IMR-90 (cell line): ENCODE measurements at regions not wholly inside any gene's neighbourhood (a gene's known extent, or its start where the extent isn't known, plus 50 kb on each side); places are given as distances from the start of the nearest gene placed in this dataset.

Experiments used
- ATAC-seq: fragments of 200-7000 bp; cut with Tn5 transposase; 2 replicates; pipeline ENCODE4 v1.9.1; 2020; ENCODE audit warnings: low read depth, mild to moderate bottlenecking, moderate library complexity
- BruUV-seq: library from RNA; stranded (reverse); fragments of 400-500 nt; replicated peaks from 2 replicates; lab custom pipeline; 2021; lab: Mats Ljungman, UMichigan
- CTCF ChIA-PET: fragments of 300-600 bp; formaldehyde crosslinking; extraction: SDS; loops from one replicate; lab custom pipeline; 2021; ENCODE audit warnings: antibody characterized with exemption; lab: Yijun Ruan, JAX
- POLR2A ChIA-PET: fragments of 300-600 bp; sonication (Branson Sonifier 250); formaldehyde crosslinking; loops from one replicate; lab custom pipeline; 2022; ENCODE audit warnings: antibody characterized with exemption; ENCODE audit not compliant: unreplicated experiment; lab: Charles Lee
- DNase-seq: peaks from one replicate; pipeline ENCODE4 v3.0.0; 2013
- H2AFZ ChIP-seq: replicated peaks from 2 replicates; pipeline ENCODE3; 2013; ENCODE audit warnings: low read length, mild to moderate bottlenecking; ENCODE audit not compliant: poor library complexity
- H2AK5ac ChIP-seq: 2 replicates; pipeline ENCODE4 v1.6.1; 2013; ENCODE audit warnings: low read depth, low read length, inconsistent platforms
- H2AK9ac ChIP-seq: replicated peaks from 2 replicates; pipeline ENCODE3; 2013; ENCODE audit warnings: mild to moderate bottlenecking, low read depth, low read length, moderate library complexity; ENCODE audit not compliant: poor library complexity
- H2BK120ac ChIP-seq: 2 replicates; pipeline ENCODE4 v1.6.1; 2013; ENCODE audit warnings: low read depth, low read length, inconsistent platforms
- H2BK15ac ChIP-seq: 3 replicates; pipeline ENCODE4 v1.6.1; 2013; ENCODE audit warnings: low read depth, low read length, inconsistent platforms
- H2BK20ac ChIP-seq: 2 replicates; pipeline ENCODE4 v1.6.1; 2013; ENCODE audit warnings: low read depth, mild to moderate bottlenecking, inconsistent platforms, low read length, moderate library complexity
- H2BK5ac ChIP-seq: 2 replicates; pipeline ENCODE4 v1.6.1; 2013; ENCODE audit warnings: mild to moderate bottlenecking, low read depth, low read length, inconsistent platforms; ENCODE audit not compliant: poor library complexity, severe bottlenecking
- H3K14ac ChIP-seq: replicated peaks from 2 replicates; pipeline ENCODE4 v1.6.1; 2013; ENCODE audit warnings: low read depth, low read length, inconsistent platforms
- H3K18ac ChIP-seq: 2 replicates; pipeline ENCODE4 v1.6.1; 2013; ENCODE audit warnings: low read depth, low read length, control low read depth
- H3K23ac ChIP-seq: 2 replicates; pipeline ENCODE4 v1.6.1; 2013; ENCODE audit warnings: low read depth, low read length, inconsistent platforms
- H3K27ac ChIP-seq: 2 replicates; pipeline ENCODE4 v1.5.1; 2013; ENCODE audit warnings: mild to moderate bottlenecking, control low read depth, low read length; ENCODE audit not compliant: insufficient read depth
- H3K27me3 ChIP-seq: 2 replicates; pipeline ENCODE4 v1.6.1; 2013; ENCODE audit warnings: low read length; ENCODE audit not compliant: control insufficient read depth, insufficient read depth
- H3K36me3 ChIP-seq: 2 replicates; pipeline ENCODE4 v1.6.1; 2013; ENCODE audit warnings: low read length, mixed read lengths; ENCODE audit not compliant: control insufficient read depth, insufficient read depth
- H3K4ac ChIP-seq: 2 replicates; pipeline ENCODE4 v1.6.1; 2013; ENCODE audit warnings: low read depth, low read length, inconsistent platforms
- H3K4me1 ChIP-seq: 2 replicates; pipeline ENCODE4 v1.6.1; 2013; ENCODE audit warnings: low read length, mixed read lengths; ENCODE audit not compliant: control insufficient read depth, insufficient read depth
- H3K4me2 ChIP-seq: 2 replicates; pipeline ENCODE4 v1.6.1; 2013; ENCODE audit warnings: low read depth, mild to moderate bottlenecking, control low read depth, low read length, moderate library complexity
- H3K4me3 ChIP-seq: 2 replicates; pipeline ENCODE4 v1.5.1; 2013; ENCODE audit warnings: low read depth, mild to moderate bottlenecking, control low read depth, low read length, moderate library complexity; ENCODE audit not compliant: insufficient read depth
- H3K56ac ChIP-seq: 2 replicates; pipeline ENCODE4 v1.6.1; 2013; ENCODE audit warnings: low read length, inconsistent platforms; ENCODE audit not compliant: insufficient read depth; ENCODE audit errors: extremely low read depth
- H3K79me1 ChIP-seq, 2 experiments: 2 replicates each; pipeline ENCODE4 v1.6.1; 2013; ENCODE audit warnings: low read length in 2 of 2, inconsistent platforms in 1 of 2, low read depth in 1 of 2
- H3K9ac ChIP-seq: 2 replicates; pipeline ENCODE4 v1.6.1; 2013; ENCODE audit warnings: low read depth, low read length, control low read depth
- H3K9me1 ChIP-seq: 2 replicates; pipeline ENCODE4 v1.6.1; 2013; ENCODE audit warnings: low read length, inconsistent platforms; ENCODE audit not compliant: insufficient read depth
- H3K9me3 ChIP-seq: 2 replicates; pipeline ENCODE4 v1.6.1; 2013; ENCODE audit warnings: low read length; ENCODE audit not compliant: control insufficient read depth, insufficient read depth
- H4K20me1 ChIP-seq: 2 replicates; pipeline ENCODE4 v1.6.1; 2013; ENCODE audit warnings: low read length, inconsistent platforms; ENCODE audit not compliant: insufficient read depth
- H4K5ac ChIP-seq: 2 replicates; pipeline ENCODE4 v1.6.1; 2013; ENCODE audit warnings: mild to moderate bottlenecking, low read depth, low read length, control low read depth
- H4K8ac ChIP-seq, 2 experiments: 2 replicates each; pipeline ENCODE4 v1.6.1; 2013; ENCODE audit warnings: low read depth in 2 of 2, low read length in 2 of 2, control low read depth in 1 of 2, inconsistent platforms in 1 of 2
- H4K91ac ChIP-seq: 2 replicates; pipeline ENCODE4 v1.6.1; 2013; ENCODE audit warnings: low read depth, low read length, inconsistent platforms; ENCODE audit not compliant: insufficient read depth
- BHLHE40 ChIP-seq: fragments of 150-350 bp; IDR thresholded peaks from 2 replicates; pipeline ENCODE4 v1.6.1; 2016; ENCODE audit warnings: mild to moderate bottlenecking, low read depth, low read length
- CEBPB ChIP-seq: IDR thresholded peaks from 2 replicates; pipeline ENCODE4 v1.6.1; 2012; ENCODE audit warnings: low read depth, low read length, improper control_type of control experiment
- CHD1 ChIP-seq: IDR thresholded peaks from 2 replicates; pipeline ENCODE4 v1.6.1; 2012; ENCODE audit warnings: low read depth, low read length, improper control_type of control experiment
- FOS ChIP-seq: fragments of 150-350 bp; IDR thresholded peaks from 2 replicates; pipeline ENCODE4 v1.6.1; 2016; ENCODE audit warnings: low read depth, low read length
- MAFK ChIP-seq: IDR thresholded peaks from 2 replicates; pipeline ENCODE4 v1.6.1; 2012; ENCODE audit warnings: low read depth, low read length, improper control_type of control experiment
- MAZ ChIP-seq: IDR thresholded peaks from 2 replicates; pipeline ENCODE4 v1.6.1; 2012; ENCODE audit warnings: low read depth, mild to moderate bottlenecking, low read length, improper control_type of control experiment, moderate library complexity, borderline replicate concordance
- MXI1 ChIP-seq: IDR thresholded peaks from 2 replicates; pipeline ENCODE4 v1.6.1; 2012; ENCODE audit warnings: low read depth, mild to moderate bottlenecking, low read length, moderate library complexity, borderline replicate concordance
- NFE2L2 ChIP-seq: fragments of 150-350 bp; IDR thresholded peaks from 2 replicates; pipeline ENCODE4 v1.6.1; 2016; ENCODE audit warnings: low read depth, mild to moderate bottlenecking, low read length
- POLR2A ChIP-seq: IDR thresholded peaks from 2 replicates; pipeline ENCODE4 v1.6.1; 2012; ENCODE audit warnings: mild to moderate bottlenecking, low read depth, low read length
- RAD21 ChIP-seq: IDR thresholded peaks from 2 replicates; pipeline ENCODE4 v1.6.1; 2012; ENCODE audit warnings: low read length, improper control_type of control experiment
- RCOR1 ChIP-seq: IDR thresholded peaks from 2 replicates; pipeline ENCODE4 v1.6.1; 2012; ENCODE audit warnings: mild to moderate bottlenecking, low read length, improper control_type of control experiment; ENCODE audit not compliant: insufficient replicate concordance
- RFX5 ChIP-seq: IDR thresholded peaks from 2 replicates; pipeline ENCODE4 v1.8.0; 2012; ENCODE audit warnings: low read depth, mild to moderate bottlenecking, low read length, moderate library complexity
- SMC3 ChIP-seq: fragments of 150-350 bp; IDR thresholded peaks from 2 replicates; pipeline ENCODE4 v1.6.1; 2016; ENCODE audit warnings: low read depth, mild to moderate bottlenecking, antibody characterized with exemption, low read length, moderate library complexity
- WGBS, 2 experiments: methylation state at CpG; one replicate each; pipeline versions ENCODE4 v1.1.5 to v1.1.7; 2013; ENCODE audit warnings: missing lambda C conversion rate in 2 of 2; ENCODE audit not compliant: insufficient read length in 1 of 2; ENCODE audit errors: extremely low coverage in 2 of 2; 5-methylcytosine and 5-hydroxymethylcytosine counted together
- dilution Hi-C: fragments of 300-500 bp; cut with HindIII; formaldehyde crosslinking; loops from one replicate; pipeline ENCODE4 v1.14.3; 2018; ENCODE audit warnings: low sequenced_read_pairs; ENCODE audit not compliant: unreplicated experiment
- in situ Hi-C: fragments of 300-500 bp; cut with MboI; formaldehyde crosslinking; loops from 3 replicates; pipeline ENCODE4 v1.14.3; 2019; ENCODE audit warnings: low sequenced_read_pairs, inconsistent platforms, mixed read lengths
- intact Hi-C: fragments of 100-400 bp; cut with micrococcal nuclease; formaldehyde crosslinking; loops from 2 replicates; pipeline ENCODE4 v1.10.0; 2022
- TF ChIP-seq, protein P1 (sequence below): conservative IDR thresholded peaks from 2 replicates; pipeline ENCODE4 v1.5.1; 2012; ENCODE audit warnings: mild to moderate bottlenecking, low read depth, low read length, improper control_type of control experiment
- TF ChIP-seq, protein P2 (sequence below): fragments of 150-350 bp; IDR thresholded peaks from 2 replicates; pipeline ENCODE4 v1.6.1; 2017; ENCODE audit warnings: mild to moderate bottlenecking, antibody characterized with exemption, low read length, low read depth
- TF ChIP-seq, protein P3 (sequence below): fragments of 150-350 bp; IDR thresholded peaks from 2 replicates; pipeline ENCODE4 v1.6.1; 2016; ENCODE audit warnings: low read depth, mild to moderate bottlenecking, low read length, moderate library complexity, borderline replicate concordance

DNA sequence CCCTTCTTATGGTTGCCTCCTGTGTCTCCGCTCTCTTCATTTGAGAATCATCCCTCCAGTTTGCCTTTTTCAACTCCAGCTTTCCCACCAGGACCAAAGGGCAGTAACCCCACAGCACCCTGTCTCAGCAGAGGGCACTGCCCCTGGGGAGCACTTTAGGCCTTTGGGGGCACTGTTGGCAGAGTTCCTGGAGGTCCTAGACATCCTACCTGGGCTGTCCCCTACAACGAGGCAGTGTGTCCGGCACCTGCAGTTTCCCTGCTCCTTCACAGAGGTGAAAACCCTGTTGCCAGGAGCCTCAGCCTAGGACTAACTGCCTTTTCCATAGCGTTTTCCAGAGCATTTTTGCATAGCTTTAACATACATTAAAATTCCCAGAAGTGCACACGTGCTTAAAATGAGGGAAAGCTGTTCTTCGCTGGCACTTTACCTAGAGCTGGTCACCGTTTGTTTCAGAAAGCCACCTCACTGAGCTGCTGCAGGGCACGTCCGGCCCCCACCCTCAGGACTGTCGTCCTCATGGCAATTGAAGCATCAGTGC, 234.9 kb downstream of the TEX29 start:
- in situ Hi-C loops (no loop called here), dilution Hi-C loops (no loop called here), intact Hi-C loops (no loop called here)
- Histone ChIP-seq H3K9me3 (peaks cover 45% of the 10 kb centered on the region), H3K27ac (no peak overlapping the region), H4K91ac (no peak overlapping the region), H3K27me3 (no peaks in the 10 kb centered on the region), H2BK5ac (no peak overlapping the region), H3K9me1 (no peaks in the 10 kb centered on the region), H3K4me3 (no peak overlapping the region), H2BK15ac (no peak overlapping the region), H3K56ac (no peak overlapping the region), H4K20me1 (no peaks in the 10 kb centered on the region), H3K36me3 (no peaks in the 10 kb centered on the region), H2AK9ac (no peak overlapping the region), H3K79me1 (no peaks in the 10 kb centered on the region), H2AFZ (no peak overlapping the region), H3K4me1 (no peaks in the 10 kb centered on the region), H2BK20ac (no peak overlapping the region), H3K4me2 (no peak overlapping the region), H3K23ac (no peak overlapping the region), H3K9ac (no peak overlapping the region), H2AK5ac (no peak overlapping the region), H3K18ac (no peak overlapping the region), H3K4ac (no peak overlapping the region), H4K5ac (no peak overlapping the region), H3K14ac (no peak overlapping the region), H2BK120ac (no peak overlapping the region), H4K8ac (no peak overlapping the region)
- 58% methylated on average over 2 of the region's 10 CpGs; no CpG with 5 or more reads in 1 of the 2 experiments for WGBS, 2 experiments
- no TSS peak for BruUV-seq
- POLR2A ChIA-PET, result no interaction called here
- TF ChIP-seq CHD1 (no peak), BHLHE40 (no peak), FOS (no peak), RAD21 (no peak), RFX5 (no peak), RCOR1 (no peak), SMC3 (no peak), MAZ (no peak), POLR2A (no peak), MXI1 (no peak), CEBPB (no peak), MAFK (no peak), NFE2L2 (no peak)
- TF ChIP-seq, protein P1, sequence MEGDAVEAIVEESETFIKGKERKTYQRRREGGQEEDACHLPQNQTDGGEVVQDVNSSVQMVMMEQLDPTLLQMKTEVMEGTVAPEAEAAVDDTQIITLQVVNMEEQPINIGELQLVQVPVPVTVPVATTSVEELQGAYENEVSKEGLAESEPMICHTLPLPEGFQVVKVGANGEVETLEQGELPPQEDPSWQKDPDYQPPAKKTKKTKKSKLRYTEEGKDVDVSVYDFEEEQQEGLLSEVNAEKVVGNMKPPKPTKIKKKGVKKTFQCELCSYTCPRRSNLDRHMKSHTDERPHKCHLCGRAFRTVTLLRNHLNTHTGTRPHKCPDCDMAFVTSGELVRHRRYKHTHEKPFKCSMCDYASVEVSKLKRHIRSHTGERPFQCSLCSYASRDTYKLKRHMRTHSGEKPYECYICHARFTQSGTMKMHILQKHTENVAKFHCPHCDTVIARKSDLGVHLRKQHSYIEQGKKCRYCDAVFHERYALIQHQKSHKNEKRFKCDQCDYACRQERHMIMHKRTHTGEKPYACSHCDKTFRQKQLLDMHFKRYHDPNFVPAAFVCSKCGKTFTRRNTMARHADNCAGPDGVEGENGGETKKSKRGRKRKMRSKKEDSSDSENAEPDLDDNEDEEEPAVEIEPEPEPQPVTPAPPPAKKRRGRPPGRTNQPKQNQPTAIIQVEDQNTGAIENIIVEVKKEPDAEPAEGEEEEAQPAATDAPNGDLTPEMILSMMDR, result no peak
- TF ChIP-seq, protein P2, sequence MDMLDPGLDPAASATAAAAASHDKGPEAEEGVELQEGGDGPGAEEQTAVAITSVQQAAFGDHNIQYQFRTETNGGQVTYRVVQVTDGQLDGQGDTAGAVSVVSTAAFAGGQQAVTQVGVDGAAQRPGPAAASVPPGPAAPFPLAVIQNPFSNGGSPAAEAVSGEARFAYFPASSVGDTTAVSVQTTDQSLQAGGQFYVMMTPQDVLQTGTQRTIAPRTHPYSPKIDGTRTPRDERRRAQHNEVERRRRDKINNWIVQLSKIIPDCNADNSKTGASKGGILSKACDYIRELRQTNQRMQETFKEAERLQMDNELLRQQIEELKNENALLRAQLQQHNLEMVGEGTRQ, result no peak
- TF ChIP-seq, protein P3, sequence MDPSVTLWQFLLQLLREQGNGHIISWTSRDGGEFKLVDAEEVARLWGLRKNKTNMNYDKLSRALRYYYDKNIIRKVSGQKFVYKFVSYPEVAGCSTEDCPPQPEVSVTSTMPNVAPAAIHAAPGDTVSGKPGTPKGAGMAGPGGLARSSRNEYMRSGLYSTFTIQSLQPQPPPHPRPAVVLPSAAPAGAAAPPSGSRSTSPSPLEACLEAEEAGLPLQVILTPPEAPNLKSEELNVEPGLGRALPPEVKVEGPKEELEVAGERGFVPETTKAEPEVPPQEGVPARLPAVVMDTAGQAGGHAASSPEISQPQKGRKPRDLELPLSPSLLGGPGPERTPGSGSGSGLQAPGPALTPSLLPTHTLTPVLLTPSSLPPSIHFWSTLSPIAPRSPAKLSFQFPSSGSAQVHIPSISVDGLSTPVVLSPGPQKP, result no peak
- DNase-seq (no peak), ATAC-seq (no peak)
- CTCF ChIA-PET, result no interaction called here
